NB4 (cell line): ENCODE measurements at regions not wholly inside any gene's neighbourhood (a gene's known extent, or its start where the extent isn't known, plus 50 kb on each side); places are given as distances from the start of the nearest gene placed in this dataset.

Experiments used
- MYC ChIP-seq: IDR thresholded peaks from 2 replicates; pipeline ENCODE4 v1.6.1; 2011; ENCODE audit warnings: low read depth, low read length
- POLR2A ChIP-seq: IDR thresholded peaks from 2 replicates; pipeline ENCODE4 v1.6.1; 2011; ENCODE audit warnings: mild to moderate bottlenecking; ENCODE audit not compliant: insufficient read length; ENCODE audit errors: extremely low read depth
- TF ChIP-seq, protein P1 (sequence below): IDR thresholded peaks from one replicate; pipeline ENCODE4 v1.5.1; 2012; ENCODE audit warnings: low read depth, low read length
- TF ChIP-seq, protein P2 (sequence below): IDR thresholded peaks from 2 replicates; pipeline ENCODE4 v1.6.1; 2011; ENCODE audit warnings: low read depth, low read length

DNA sequence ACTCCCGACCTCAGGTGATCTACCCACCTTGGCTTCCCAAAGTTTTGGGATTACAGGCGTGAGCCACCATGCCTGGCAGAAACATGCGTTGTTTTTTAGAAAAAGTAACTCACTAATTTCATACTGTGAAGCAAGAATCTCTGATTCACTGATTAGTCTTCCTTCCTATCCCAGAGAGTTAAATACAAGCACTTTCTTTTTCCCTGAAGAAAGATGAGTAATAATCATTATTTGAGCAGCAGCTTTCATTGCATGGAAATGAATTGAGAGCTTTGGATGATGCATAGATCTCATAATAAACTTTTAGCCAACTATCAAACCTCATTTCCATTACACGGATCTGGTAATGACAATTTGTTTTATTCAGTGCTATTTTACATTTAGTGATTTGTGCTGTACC, 892.5 kb upstream of the EYS start:
- TF ChIP-seq, protein P1, sequence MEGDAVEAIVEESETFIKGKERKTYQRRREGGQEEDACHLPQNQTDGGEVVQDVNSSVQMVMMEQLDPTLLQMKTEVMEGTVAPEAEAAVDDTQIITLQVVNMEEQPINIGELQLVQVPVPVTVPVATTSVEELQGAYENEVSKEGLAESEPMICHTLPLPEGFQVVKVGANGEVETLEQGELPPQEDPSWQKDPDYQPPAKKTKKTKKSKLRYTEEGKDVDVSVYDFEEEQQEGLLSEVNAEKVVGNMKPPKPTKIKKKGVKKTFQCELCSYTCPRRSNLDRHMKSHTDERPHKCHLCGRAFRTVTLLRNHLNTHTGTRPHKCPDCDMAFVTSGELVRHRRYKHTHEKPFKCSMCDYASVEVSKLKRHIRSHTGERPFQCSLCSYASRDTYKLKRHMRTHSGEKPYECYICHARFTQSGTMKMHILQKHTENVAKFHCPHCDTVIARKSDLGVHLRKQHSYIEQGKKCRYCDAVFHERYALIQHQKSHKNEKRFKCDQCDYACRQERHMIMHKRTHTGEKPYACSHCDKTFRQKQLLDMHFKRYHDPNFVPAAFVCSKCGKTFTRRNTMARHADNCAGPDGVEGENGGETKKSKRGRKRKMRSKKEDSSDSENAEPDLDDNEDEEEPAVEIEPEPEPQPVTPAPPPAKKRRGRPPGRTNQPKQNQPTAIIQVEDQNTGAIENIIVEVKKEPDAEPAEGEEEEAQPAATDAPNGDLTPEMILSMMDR, result no peak
- TF ChIP-seq POLR2A (no peak), MYC (no peak)
- TF ChIP-seq, protein P2, sequence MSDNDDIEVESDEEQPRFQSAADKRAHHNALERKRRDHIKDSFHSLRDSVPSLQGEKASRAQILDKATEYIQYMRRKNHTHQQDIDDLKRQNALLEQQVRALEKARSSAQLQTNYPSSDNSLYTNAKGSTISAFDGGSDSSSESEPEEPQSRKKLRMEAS, result no peak
